GM19397 (cell line): ENCODE measurements at regions not wholly inside any gene's neighbourhood (a gene's known extent, or its start where the extent isn't known, plus 50 kb on each side); places are given as distances from the start of the nearest gene placed in this dataset.

ENCODE experiments used
- ATAC-seq: cut with Tn5 transposase; IDR thresholded peaks from one replicate; pipeline ENCODE4 v1.9.1; 2021; ENCODE audit warnings: mild to moderate bottlenecking, moderate library complexity; ENCODE audit not compliant: unreplicated experiment

DNA sequence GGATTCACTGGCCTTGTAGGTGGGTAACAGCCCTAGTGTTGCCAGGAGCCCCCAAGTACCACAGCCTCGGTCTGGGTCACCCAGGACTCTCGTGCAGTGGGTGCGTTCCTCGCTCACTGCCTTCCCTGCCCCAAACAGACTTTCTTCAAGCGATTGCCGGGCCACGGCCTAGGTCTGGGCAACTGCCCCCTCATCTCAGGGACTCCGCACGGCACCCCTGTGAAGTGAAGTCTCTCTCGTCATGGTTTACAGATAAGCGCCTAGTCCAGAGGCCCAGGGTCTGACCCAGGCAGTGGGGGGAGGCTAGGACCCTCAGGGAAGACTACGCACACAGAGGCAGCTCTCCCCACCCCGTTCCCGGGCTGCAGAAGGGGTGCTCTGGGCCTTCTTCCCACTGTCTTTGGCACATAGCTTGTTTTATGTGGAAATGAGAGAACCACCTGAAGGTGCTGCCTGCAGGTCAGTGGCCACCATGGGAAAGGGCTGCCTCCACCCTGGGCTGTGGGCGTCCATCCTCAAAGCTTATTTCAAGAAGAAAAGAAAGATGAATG lies 220.8 kb downstream of the ERMARD start:
- no peak for ATAC-seq

DNA sequence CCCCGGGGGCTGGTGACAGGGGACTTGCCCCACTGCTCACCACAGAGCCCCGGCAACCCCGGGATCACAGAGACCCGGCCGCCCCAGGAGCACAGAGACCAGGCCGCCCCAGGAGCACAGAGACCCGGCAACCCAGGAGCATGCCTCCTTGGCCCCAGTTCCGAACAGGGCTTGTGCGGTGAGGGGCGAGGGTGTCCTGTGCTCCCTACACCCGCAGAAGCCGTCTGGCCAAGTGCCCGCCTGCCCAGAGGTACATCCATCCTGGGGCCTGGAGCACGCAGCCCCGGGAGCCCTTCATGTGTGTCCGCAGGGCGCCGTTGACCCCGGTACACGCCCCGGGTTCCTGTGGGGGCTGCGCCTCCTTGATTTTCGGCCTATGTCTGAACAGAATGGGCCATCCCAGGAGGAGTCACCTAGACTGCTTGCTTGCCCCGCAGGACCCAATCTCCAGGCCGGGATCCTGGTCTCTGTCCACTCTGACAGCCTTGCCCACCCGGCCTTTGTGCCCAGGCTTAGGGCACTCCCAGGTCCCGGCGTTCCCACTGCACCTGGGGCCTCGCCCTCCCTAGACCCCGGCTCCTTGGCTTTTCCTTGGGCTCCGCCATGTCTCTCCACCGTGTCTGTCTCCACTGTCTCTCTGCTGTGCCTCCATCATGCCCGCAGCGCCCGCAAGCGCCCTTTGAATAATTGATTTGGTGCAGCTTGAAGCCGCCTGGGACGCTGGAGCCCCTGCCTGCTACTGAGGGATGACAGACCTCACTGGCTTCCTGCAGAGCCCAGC lies 219.8 kb downstream of the ERMARD start:
- no peak for ATAC-seq

DNA sequence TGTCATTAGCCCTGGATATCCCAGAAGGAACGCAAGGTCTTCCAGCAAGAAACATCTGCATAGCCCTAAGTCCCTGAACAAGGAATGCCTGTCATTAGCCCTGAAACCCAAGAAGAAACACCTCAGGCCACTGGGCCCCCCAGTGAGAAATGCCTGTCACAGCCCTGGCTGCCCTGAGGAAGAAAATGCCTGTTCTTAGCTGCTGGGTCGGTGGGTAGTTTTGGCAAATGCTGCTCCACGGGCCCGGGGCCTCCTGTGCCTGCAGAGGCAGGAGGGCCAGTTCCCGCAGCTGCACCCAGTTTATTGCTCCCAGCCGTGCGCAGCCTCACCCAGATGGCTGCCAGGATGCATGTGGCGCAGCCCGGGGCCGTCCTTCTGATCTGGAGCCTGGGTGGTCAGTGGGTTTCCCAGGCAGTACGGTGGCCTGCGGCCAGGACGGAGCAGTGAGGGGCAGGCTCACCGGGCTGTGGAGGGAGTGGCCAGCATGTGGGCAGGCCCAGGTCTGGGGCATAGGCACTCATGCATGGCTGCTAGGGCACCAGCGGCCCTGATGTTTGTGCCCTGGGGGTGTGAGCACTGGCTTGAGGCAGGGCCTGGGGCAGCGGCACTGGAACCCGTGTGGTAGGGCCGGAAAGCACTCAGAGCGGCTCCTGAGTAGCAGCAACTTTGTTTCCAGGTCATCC lies 219.0 kb downstream of the ERMARD start:
- ATAC-seq = no peak

DNA sequence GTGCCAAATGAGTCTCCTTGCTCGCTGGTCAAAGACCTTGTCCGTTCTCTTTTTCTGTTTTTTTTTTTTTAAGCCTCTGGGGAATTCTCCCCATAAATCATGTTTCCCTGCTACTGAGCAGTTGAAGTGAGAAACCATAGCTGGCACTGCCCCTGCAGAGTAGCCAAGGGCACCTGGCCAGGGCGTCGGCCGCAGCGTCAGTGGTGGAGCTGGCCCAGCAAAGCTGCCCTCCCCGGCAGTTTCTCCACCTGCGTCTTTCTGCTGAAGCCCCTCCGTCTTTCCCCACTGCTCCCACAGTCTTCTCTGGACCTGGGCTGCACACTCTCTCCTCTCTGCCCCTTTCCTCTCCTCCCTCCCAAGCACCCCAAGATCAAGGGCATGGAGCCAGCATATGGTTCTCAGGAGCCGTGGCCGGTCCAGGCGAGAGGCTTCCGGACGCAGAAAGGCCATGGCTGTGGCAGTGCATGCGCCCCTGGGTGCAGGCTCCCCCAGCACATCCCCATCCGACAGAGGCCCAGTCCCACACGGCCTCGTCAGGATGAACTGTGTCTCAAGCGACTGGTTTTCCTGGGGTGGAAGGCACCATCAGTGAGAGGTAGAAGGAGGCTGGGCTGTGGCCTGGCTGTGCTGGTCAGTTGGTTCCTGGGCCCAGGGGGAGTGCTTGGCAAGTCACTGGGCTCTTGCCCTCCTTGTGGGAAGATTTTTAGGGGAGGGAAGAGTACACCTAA lies 218.1 kb downstream of the ERMARD start:
- ATAC-seq = no peak

- no peak for ATAC-seq
These were observed 217.3 kb downstream of the ERMARD start for GRCh38 chr6:169968541-169969270.

DNA sequence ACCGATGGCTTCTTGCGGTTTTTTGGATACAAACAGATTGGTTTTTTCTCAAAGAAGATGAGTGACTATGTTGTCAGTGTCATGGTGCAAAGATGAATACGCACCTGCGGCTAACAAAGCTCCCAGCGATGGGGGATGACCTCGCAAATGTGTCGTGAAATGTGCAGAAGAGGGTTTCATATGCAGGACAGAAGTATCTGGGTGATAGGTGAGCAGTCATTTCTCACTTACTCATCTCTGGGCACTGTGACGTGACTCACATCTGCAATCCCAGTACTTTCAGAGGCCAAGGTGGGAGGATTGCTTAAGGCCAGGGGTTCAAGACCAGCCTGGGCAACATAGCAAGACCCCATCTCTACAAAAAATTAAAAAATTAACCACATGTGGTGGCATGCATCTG lies 216.3 kb downstream of the ERMARD start:
- ATAC-seq = no peak

DNA sequence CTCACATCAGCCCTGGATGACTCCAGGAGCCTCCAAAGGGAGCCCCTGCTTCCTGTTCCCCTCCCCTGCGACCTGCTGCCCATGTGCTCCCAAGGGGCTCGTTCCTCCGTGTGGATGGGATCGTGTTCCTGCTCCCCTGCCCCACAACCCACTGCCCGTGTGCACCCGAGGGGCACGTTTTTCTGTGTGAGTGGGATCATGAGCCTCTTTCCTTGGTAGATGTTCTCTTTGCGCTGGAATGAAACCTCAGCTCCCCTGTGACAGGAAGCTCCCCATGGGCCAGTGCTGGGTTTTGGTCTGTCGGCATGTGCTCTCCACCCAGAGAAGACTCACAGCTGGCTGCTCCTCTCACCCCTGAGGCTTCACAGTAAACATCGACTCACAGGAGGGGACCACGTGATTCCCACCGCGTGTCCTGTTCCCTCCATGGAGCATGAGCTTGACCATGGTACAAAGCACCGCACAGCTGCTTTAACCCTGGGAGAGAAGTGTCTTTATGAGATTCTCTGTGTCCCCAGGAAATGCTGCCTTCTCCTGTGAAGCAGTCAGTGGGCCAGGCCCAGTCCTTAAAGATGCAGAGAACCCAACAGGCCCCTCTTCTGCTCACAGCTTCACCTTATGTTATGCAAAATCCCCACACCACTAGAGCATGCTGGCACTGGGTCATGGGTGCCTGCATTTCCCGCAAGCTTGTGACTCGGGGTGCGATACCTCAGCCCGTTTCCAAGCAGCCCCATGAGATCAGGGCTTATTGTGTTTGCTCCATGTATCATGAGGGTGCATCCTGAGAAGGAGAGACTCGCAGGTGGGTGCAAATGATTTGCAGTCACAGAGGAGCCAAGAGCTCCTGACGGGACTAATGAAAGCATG lies 215.1 kb downstream of the ERMARD start:
- no peak for ATAC-seq

- ATAC-seq = no peak
These were observed 214.4 kb downstream of the ERMARD start for GRCh38 chr6:169965657-169966311.

DNA sequence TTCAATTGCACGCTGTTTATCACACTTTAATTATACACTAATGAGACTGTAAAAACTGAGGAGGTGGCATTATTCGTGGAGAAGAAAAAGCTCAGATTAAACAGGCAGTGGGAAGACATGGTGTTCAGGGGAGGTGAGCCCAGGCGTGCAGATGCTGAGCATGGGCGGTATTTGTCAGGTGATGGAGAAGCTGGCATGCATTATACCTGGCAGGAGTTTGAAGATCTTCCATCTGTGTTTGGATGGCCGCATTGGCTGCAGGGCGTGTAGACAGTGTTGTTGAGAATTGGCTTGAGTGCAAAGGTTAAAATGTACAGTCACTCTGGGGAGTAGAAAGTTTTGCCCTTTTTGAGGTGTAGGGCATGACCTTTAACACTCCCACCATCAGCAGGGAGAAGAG lies 213.8 kb downstream of the ERMARD start:
- ATAC-seq = no peak

DNA sequence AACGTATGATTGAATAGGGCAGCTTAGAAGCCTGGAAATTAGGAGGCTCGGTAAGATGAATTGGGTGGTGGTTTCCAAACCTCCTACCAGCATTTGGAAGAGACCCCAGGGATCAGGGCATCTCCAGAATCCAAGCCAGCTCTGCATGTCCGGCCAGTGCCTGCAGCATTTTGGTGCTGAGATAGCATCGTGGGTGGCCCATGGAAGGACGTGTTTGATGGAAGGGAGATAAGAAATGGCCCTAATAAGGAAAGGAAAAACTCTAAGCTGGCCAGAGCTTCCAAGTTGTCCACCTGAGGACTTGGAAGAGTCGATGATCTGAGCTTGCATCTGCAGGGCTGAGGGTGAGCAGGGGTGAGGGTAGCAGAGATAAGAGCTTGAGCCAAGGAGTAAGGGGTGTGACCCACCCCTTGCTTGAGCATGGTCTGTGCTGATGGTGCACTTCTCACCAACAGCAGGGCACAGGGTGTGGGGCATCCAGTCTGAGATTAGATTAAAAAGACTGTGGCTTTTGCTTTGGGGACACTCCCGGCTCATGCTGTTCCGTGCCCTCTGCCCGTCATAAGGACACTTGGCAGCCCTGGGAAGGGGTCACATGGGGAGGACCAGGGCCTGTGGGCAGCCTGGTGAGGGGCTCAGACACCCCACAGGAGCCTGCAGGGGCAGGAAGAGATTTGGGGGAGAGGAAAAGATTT lies 213.2 kb downstream of the ERMARD start:
- no peak for ATAC-seq

DNA sequence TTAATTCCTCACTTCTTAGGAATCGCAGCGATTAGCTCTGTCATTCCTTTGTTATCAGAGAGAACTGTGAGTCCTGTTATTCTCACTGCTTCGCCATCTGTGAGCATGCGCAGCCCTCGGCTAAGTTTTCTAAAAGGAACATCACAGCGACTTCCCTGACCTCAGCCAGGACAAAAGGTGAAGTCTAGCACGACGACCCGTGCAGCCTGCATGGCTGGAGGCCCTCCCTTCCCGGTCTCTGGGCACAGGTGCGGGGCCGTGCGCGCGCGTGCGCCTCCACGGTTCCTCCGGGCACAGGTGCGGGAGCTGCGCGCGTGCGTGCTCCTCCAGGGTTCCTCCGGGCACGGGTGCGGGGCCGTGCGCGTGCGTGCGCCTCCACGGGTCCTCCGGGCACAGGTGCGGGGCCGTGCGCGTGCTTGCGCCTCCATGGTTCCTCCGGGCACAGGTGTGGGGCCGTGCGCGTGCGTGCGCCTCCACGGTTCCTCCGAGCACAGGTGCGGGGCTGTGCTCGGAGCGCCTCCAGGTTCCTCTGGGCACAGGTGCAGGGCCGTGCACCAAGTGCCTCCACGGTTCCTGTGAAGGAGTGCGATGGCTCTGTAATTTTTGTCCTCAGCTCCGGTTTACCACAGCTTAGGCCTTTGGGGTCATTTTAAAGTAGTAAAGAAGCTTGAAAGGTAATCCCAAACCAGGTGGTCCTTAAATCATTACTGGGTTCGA lies 212.3 kb downstream of the ERMARD start:
- no peak for ATAC-seq

DNA sequence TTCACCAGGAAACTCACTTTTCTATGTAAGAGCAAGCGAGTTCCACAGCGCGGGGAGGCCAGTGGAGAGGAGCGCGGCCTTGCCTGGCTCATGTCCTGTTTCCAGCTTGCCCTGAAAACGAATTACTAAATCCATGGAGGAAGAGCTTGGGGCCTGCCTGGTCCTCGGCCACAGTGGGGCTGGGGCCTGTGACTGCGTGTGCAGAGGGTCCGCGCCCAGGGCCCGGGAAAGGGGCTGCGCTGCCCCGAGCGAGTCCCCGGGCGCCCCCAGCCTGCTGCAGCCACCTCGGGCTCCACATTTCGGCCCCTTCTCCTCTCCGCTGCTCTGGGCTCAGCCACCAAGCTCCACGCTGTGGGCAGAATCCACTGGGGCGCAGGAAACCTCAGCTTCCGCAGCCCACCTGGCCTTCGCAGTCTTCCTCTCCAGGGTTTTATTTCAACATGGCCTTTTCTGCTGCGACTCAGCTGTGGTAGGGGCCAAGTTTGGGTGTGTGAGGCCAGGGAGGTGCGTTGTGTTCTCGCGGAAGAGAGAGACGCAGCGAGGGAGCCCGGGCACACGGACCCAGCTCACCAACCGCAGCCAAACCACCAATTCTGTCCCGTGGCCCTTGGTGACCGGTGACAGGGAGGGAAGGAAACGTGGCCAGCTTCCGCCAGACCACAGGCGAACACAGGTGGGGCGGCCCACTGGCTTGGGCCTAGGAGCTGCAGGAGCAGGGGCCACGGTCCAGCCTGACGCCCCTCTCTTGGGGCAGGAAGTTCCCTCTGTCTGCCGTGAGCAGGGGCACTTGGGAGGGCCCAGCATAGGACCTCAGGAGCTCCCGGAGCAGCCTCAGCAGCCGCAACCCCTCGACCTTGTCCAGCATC lies 211.4 kb downstream of the ERMARD start:
- ATAC-seq = no peak

DNA sequence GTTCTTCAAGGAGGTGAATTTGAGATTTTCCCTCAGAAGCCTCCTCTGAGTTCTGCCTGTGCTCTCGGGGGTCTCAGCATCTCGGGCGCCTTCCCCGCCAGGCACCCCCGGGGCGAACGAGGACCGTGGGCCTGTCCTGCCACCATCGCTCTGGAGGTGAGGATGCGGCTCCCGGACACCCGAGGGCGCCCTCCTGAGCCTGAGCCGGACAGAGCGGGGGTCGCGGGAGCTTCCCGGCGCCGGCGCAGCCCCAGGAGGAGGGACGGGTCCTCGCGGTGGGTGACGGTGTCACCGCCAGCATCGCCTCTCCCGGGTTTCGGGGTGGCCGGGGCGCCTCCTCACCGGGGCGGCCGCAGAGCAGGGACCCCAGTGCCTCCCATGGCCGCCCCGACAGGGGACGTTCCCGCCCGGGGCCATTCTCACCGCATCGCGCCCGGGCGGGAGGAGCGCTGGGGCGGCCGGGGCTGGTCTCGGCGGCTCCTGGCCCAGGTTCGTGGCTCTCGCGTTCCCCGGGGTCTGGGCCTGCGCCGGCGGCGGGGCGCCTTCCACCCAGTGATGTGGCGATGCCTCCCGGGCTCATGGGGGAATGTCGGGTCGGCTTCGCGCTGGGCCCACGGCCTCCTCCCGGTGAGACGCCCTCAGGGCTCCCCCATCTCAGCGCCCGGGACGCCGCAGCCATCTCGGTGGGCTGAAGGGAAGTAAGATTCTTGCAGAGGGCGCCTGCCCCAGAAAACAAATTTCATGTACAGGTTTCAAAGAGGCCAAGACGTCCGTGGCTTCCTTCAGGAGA lies 210.5 kb downstream of the ERMARD start:
- no peak for ATAC-seq

- ATAC-seq = no peak
These were observed 209.6 kb downstream of the ERMARD start for GRCh38 chr6:169960886-169961611.

GRCh38 chr6:169960521-169960885 lies 209.1 kb downstream of the ERMARD start:
- ATAC-seq = no peak

DNA sequence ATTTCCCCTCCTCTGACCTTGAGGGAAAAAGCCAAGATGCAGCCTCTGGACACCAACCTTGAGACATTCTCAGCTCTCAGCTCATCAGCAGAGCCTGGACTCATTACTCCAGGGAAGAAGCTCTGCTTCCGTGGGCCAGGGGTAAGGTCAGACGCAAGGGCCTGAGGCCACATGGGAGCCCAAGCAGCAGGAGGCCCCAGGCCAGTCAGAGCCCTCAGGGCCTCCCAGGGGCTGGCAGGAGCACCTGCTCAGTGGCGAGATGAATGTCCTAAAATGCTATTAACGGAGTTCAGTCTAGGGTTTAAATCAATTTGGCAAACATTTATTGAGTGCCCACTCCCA lies 208.6 kb downstream of the ERMARD start:
- ATAC-seq = no peak
